ENCODE measurements at regions not wholly inside any gene's neighbourhood (a gene's known extent, or its start where the extent isn't known, plus 50 kb on each side); places are given as distances from the start of the nearest gene placed in this dataset.

DNA sequence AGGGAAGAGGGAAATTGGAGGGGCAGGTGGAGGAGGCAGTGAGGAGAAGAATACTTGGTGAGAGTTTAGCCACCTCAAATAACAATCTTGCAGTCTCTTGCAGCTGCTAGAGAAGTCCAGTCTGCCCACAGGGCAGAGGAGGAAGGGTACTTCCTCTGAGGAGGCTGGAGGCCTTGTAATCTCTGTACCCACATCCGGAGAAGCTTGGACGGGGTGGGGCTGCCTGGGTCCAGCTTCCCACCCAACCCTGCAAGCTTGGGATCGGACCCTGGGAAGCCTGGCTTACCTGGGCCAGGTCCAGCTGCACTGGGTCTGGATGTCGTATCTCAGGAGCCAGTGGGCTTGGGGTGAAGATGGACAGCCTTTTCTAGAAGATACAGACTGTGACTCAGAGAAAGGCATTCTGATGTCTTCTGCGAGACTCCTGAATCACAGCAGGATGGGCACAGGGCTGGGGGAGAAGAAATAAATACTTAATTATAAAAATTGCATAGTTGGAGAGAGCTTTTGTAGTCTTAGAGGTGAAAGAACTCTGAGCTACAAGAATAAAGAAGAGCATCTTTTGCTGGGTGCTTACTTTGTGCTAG is 111.8 kb upstream of the JUN start:
- no peak for TF ChIP-seq EZH2 (IDR thresholded peaks at IDR 0.05; ENCODE audit: borderline replicate concordance, low read depth, low read length, poor library complexity, severe bottlenecking)
- CTCF ChIA-PET = no interaction called here
- Histone ChIP-seq H3K27ac (ENCODE audit: low read depth, low read length, poor library complexity, severe bottlenecking) (no peak overlapping the region), H3K4me1 (ENCODE audit: insufficient read depth, low read length, poor library complexity, severe bottlenecking) (no peaks in the 10 kb centered on the region), H3K36me3 (ENCODE audit: insufficient read depth, low read length, poor library complexity, severe bottlenecking) (no peaks in the 10 kb centered on the region), H3K27me3 (replicated peaks; ENCODE audit: insufficient read depth, low read depth, low read length, poor library complexity) (no peaks in the 10 kb centered on the region), H3K4me3 (ENCODE audit: low read depth, low read length, poor library complexity, severe bottlenecking) (no peak overlapping the region), H3K9me3 (ENCODE audit: low read depth, low read length, poor library complexity, severe bottlenecking) (no peaks in the 10 kb centered on the region)
- BruUV-seq (replicated peaks) = no TSS peak
- POLR2A ChIA-PET (ENCODE audit: low non-redundant PET) = no interaction called here
- no peak for DNase-seq (ENCODE audit: low spot score)
- intact Hi-C loops (cut with micrococcal nuclease; ENCODE audit: unreplicated experiment) = no loop called here

DNA sequence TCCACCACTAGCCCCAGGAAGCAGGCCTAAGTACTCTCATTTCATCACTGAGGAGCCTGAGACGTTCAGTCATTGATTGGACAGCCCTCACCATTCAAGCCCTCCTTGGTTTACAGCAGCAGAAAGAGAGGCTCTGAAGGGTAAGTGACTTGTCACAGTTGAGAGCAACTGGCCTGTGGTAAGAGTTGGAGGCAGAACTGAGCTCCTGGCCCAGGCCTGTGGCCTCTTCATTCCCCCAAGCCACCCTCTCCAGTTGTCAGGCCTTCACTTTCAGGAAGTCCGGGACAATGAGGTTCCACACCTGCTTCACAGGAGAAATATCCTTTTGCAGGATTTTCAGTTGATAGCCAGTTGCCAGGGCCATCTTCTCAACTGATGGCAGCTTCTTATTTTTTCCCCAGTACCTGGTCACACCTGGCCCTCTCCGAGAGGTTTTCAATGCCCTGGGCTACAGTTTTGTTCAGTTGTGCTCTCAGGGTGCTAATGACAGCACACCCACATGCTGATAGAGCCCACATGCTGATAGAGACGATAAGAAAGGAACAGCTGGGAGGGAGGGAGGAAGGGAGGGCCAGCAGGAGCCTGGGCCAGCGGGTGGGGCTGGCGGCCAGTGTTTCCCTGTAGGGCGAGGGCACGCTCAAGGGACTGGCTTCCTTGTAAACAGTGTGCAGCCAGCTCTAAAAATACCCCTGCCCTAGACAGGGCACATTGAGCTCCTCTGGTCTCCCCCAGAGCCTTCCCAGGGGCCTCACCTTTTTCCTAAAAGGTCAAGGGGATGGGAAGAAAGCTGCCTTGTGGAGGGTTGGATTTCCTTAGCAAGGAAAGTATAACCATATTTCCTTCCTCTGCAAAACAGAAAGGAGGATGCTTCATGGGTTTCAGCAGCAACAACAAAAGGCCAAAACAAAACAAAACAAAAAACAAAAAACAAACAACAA is 112.7 kb upstream of the JUN start:
- no TSS peak for BruUV-seq (replicated peaks)
- no peaks in the 10 kb centered on the region for H3K4me1 ChIP-seq (ENCODE audit: insufficient read depth, low read length, poor library complexity, severe bottlenecking)
- intact Hi-C loops (cut with micrococcal nuclease; ENCODE audit: unreplicated experiment) = no loop called here
- TF ChIP-seq EZH2 (IDR thresholded peaks at IDR 0.05; ENCODE audit: borderline replicate concordance, low read depth, low read length, poor library complexity, severe bottlenecking) = no peak
- TF ChIP-seq, protein P1, sequence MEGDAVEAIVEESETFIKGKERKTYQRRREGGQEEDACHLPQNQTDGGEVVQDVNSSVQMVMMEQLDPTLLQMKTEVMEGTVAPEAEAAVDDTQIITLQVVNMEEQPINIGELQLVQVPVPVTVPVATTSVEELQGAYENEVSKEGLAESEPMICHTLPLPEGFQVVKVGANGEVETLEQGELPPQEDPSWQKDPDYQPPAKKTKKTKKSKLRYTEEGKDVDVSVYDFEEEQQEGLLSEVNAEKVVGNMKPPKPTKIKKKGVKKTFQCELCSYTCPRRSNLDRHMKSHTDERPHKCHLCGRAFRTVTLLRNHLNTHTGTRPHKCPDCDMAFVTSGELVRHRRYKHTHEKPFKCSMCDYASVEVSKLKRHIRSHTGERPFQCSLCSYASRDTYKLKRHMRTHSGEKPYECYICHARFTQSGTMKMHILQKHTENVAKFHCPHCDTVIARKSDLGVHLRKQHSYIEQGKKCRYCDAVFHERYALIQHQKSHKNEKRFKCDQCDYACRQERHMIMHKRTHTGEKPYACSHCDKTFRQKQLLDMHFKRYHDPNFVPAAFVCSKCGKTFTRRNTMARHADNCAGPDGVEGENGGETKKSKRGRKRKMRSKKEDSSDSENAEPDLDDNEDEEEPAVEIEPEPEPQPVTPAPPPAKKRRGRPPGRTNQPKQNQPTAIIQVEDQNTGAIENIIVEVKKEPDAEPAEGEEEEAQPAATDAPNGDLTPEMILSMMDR (conservative IDR thresholded peaks at IDR 0.05; ENCODE audit: low read depth, low read length) = no peak
- H3K4me3 ChIP-seq (ENCODE audit: low read depth, low read length, poor library complexity, severe bottlenecking) = no peak overlapping the region
- no peak for DNase-seq (ENCODE audit: low spot score)
- H3K27ac ChIP-seq (ENCODE audit: low read depth, low read length, poor library complexity, severe bottlenecking) = no peak overlapping the region
- ChIA-PET POLR2A (ENCODE audit: low non-redundant PET) (no interaction called here), CTCF (no interaction called here)
- H3K36me3 ChIP-seq (ENCODE audit: insufficient read depth, low read length, poor library complexity, severe bottlenecking) = no peaks in the 10 kb centered on the region
- H3K9me3 ChIP-seq (ENCODE audit: low read depth, low read length, poor library complexity, severe bottlenecking) = no peaks in the 10 kb centered on the region
- H3K27me3 ChIP-seq (replicated peaks; ENCODE audit: insufficient read depth, low read depth, low read length, poor library complexity) = no peaks in the 10 kb centered on the region

DNA sequence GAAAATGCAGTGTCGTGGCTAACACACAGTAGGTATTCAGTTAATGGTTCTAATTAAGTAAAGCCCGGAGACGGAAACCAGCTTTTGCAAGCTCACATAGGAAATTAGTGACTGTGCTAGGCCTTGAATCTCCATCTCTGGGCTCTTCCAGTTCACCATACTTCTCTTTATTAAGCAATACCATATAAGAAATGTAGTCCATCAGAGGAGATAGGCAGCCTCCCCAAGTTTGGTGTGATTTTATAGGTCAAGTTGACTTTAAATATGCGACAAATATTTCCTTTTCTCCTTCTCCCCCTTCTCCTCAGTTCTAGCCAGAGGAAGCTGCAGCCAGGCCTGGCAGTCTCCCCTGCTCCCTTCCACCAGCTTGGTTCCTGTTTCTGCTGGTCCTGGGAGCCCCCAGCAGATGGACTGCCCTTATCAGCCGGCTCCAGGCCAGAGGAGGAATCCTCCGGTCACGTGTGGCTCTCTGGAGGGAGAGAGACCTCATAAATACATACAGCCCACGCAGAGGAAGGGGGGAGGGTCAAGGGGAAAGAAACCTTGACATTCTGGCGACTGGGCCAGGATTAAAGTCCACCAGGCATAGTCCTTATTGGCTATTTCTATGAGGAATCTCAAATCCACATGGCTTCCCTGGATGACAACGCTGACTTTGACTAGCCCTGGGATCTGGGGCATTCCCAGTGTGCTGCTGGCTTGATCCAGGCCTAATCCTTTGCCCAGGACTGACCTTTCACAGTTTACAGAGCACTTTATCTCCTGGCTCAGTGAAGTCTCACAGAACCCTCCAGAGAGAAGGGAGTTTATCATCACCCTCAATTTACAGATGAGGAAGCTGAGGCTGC is 115.1 kb upstream of the JUN start:
- H3K36me3 ChIP-seq (ENCODE audit: insufficient read depth, low read length, poor library complexity, severe bottlenecking) = no peaks in the 10 kb centered on the region
- no TSS peak for BruUV-seq (replicated peaks)
- no peaks in the 10 kb centered on the region for H3K4me1 ChIP-seq (ENCODE audit: insufficient read depth, low read length, poor library complexity, severe bottlenecking)
- H3K27me3 ChIP-seq (replicated peaks; ENCODE audit: insufficient read depth, low read depth, low read length, poor library complexity) = no peaks in the 10 kb centered on the region
- no peaks in the 10 kb centered on the region for H3K9me3 ChIP-seq (ENCODE audit: low read depth, low read length, poor library complexity, severe bottlenecking)
- ChIA-PET POLR2A (ENCODE audit: low non-redundant PET) (no interaction called here), CTCF (interaction anchor here (0.6 kb wide), 1 partner anchor 33 kb away, joined by 3 read pairs; no protein-coding TSS in a partner anchor)
- DNase-seq (ENCODE audit: low spot score) = no peak
- H3K4me3 ChIP-seq (ENCODE audit: low read depth, low read length, poor library complexity, severe bottlenecking) = no peak overlapping the region
- intact Hi-C loops (cut with micrococcal nuclease; ENCODE audit: unreplicated experiment) = no loop called here
- TF ChIP-seq, protein P1 (conservative IDR thresholded peaks at IDR 0.05; ENCODE audit: low read depth, low read length) = no peak
- TF ChIP-seq EZH2 (IDR thresholded peaks at IDR 0.05; ENCODE audit: borderline replicate concordance, low read depth, low read length, poor library complexity, severe bottlenecking) = no peak
- no peak overlapping the region for H3K27ac ChIP-seq (ENCODE audit: low read depth, low read length, poor library complexity, severe bottlenecking)

All from A673 (cell line).